ENCODE measurements at regions not wholly inside any gene's neighbourhood (a gene's known extent, or its start where the extent isn't known, plus 50 kb on each side); places are given as distances from the start of the nearest gene placed in this dataset.

DNA sequence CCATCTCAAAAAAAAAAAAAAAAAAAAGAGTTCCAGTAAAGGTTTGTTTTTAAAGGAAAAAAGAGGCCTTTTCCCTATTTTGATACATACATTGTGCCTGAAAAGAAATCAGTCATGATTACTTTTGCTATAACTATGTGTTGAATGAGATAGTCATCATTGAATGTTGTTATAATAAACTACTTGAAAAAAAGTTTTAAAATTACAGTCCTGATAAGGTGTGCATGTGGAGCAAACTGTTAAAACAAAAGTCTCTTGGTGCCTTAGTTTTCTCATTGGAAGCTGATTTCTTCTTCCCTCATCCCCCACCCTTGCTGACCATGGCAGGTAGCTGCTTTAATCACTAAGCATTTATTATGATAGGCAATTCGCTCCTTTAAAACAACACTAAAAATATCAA is 172.3 kb upstream of the TBCA start:
- no peak for DNase-seq (ENCODE audit: low read depth)

DNA sequence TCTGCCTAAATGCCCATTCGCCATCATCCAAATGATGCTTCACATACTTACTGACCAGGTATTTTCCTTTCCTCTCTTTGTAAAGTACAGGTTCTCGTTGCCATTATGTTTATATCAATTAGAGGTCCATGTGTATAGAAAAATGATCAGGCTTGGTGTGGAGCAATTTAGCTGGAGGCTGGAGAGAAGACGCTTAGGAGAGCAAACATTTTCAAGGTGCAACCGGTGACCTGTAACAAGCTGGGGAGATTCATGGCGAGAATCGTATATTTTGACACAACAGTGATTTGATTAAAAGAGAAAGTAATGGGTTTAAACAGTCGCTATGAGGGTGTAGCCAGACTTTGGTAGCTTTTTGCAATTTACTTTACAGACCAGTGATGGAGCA is 170.9 kb upstream of the TBCA start:
- no peak for DNase-seq (ENCODE audit: low read depth)

DNA sequence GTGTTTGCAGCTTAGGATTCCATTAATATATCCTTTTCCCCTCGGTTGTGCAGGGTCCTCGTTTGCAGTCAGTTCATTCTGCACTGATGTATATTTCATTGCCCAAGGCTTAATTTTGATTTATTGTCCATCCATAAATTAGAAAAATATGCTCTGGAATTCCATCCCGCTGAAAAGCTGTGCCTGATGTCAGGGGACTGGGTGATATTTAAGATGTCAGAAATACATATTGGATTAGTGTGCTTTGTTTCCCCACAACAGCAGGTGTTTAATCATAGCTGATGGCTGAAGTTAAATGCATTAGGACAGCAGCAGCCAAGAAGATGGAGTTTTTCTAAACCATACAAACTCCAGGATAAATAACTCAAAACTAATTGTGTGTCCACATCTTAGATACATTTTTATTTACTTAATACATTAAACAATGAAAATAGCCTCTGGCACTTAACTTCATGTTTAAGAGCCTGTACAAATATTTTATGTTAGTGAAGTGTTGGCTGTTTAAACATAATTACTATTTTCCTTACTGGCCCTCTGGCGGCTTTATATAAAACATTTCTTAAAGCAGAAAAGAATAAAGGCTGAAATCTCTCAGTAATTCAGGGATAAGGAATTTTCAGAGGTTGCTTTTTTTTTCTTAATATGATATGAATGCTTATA is 170.4 kb upstream of the TBCA start:
- no peak for DNase-seq (ENCODE audit: low read depth)

DNA sequence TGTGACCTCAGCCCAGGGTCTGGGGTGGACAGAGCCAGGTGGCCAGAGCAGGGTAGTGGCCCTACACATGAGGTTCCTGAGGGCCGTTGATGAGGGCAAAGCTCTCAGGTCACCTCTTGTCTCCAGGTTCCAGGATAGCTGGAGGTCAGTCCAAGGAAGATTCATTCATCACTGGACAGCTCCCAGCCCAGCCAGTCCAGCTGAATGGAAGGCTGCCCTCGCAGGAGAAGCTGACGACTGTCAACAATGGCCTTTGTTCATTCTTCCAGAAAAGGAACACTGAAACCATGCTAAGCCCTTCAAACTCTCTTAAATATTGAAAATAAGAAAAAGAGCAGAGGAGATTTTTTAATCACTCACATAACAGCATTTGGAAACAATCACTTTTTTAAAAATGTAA is 169.7 kb upstream of the TBCA start:
- no peak for DNase-seq (ENCODE audit: low read depth)

DNA sequence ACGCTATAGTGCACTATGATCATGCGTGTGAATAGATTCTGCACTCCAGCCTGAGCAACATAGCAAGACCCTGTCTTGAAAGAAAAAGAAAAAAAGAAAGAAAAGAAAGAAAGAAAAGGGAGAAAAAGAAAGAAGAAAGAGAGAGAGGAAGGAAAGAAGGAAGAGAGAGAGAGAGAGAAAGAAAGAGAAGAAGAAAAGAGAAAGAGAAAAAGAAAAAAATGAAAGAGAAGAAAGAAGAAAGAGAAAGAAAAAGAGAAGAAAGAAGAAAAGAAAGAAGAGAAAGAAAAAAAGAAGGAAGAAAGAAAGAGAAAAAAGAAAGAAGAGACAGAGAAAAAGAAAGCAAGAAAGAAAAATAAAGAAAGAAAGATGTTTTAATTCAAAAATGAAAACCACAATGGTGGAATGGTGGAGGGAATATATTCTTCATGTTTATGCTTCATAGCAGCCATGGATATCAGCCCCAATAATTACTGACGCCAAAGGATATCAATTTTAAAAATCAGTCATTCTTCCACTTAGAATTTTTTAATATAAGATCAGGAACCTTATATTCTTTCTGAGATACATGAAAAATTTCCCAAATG is 168.7 kb upstream of the TBCA start:
- no peak for DNase-seq (ENCODE audit: low read depth)

DNA sequence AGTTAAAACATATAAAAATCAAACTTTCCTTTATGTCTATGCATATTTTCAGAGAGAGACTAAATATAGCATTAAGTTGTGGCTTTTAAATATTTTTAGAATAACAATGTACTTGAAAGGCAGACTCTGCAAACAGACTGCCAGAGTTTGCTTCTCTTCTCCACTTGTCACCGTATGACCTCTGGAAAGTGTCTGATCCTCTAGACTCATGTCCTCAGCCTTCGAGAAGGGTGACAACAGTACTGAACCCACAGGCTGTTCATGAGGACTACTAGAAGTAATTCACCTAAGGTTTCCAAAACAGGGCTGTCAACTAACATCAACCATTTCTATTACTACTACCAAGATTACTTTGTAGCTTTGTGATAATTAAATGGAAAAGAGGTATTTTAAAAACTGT is 167.7 kb upstream of the TBCA start:
- no peak for DNase-seq (ENCODE audit: low read depth)

DNA sequence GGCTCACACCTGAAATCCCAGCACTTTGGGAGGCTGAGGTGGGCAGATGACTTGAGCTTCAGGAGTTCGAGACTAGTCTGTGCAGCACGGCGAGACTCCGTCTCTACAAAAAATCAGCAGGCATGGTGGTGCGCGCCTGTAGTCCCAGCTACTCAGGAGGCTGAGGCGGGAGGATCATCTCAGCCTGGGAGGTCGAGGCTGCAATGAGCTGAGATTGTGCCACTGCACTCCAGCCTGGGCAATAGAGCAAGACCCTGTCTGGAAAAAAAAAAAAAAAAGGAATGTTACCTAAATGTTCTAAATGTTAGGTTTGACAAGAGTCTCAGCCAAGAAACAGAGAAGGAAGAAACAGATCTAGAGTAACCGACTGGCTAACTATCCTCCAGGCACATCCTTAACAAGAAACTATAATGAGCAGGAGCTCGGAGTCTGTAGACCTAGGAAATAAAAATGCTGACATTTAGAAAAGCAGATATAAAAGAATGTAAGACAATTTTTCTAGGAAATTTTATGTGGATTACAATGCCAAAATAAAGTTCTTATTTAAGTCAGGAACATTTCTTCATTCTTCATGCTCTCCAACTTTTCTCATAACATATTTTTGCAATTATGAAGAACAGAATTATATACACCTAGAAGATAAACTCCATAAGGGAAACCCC is 166.6 kb upstream of the TBCA start:
- no peak for DNase-seq (ENCODE audit: low read depth)

DNA sequence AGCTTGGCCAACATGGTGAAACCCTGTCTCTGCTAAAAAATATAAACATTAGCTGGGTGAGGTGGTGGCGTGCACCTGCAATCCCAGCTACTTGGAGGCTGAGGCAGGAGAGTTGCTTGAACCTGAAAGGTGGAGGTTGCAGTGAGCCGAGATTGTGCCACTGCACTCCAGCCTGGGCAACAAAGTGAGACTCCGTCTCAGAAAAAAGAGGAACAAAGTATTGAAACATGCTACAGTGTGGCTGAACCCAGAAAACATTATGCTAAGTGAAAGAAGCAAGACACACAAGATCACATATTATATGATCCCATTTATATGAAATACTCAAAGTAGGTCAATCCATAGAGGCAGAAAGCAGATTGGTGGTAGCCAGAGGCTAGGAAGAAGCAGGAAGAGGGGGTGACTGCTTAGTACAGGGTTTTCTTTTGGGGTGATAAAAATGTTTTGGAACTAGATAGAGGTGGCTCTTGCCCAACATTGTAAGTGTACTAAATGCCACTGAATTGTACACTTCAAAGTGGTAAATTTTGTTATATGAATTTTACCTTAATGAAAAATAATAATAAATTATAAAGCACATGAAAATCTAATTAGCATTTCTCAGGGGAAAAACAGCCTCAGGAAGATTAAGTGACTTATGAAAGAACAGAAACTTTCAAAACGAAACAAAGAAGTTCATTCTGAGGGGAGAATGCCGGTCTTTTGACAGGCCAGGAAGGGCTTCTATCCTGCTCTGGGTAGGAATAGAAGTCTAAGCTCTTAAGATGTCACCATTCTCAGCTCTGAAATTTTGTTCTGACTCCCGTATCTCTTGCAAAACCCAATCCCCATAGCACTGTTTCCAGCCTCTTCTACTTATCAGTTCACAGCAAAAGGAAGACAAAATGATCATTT is 161.1 kb upstream of the TBCA start:
- no peak for DNase-seq (ENCODE audit: low read depth)

DNA sequence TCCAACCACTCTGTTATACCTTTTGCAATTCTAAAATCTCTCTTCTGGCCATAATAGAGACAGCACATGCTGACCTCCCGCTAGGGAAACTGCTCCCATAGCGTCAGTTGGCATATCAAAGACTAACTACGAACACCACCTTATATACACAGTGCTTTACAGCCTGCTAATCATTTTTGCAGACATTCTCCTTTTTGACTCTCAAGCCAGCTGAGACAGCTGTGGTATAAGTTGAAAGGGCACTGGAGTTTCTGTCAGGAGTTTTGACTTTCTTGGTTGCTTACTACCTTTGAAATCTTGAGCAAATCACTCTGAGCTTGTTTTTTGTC is 160.2 kb upstream of the TBCA start:
- DNase-seq (ENCODE audit: low read depth): no peak

DNA sequence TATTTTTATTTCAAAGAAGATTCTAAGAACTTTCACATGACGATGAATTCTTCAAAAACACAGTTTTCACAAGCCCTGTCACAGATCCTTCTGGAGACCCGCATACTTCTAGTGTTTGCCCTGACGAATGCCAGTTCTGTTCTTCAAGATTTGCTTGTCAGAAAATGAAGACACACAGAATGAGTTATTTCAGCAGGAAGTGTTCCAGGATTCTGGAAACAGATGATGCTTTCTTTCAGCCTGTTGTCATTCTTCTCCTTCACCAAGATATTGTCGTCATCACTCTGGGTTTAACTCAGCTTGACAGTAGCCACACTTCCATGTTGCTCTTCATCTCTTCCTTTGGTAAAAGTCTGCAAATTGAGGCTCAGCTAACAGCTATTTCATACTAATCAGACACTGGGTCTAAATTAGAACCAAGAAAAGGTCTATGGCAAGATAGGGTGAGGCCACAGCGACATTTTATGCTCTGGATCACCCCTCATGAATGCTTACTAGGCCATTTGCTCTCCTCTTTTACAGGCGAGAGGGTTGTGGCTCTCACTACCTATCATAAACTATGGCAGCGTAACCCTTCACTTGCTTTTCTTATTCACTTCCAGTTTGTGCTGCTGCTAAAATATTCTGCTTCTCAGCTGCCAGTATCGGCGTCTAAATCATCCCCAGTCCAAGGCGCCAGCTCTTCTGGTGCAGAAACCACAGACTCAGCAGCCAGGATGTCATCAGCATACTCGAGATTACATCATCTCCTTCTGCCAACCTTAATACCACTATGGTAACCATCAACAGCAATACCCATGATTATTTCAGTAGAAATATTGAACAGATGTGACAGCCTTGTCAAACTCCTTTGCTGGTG is 159.6 kb upstream of the TBCA start:
- no peak for DNase-seq (ENCODE audit: low read depth)

DNA sequence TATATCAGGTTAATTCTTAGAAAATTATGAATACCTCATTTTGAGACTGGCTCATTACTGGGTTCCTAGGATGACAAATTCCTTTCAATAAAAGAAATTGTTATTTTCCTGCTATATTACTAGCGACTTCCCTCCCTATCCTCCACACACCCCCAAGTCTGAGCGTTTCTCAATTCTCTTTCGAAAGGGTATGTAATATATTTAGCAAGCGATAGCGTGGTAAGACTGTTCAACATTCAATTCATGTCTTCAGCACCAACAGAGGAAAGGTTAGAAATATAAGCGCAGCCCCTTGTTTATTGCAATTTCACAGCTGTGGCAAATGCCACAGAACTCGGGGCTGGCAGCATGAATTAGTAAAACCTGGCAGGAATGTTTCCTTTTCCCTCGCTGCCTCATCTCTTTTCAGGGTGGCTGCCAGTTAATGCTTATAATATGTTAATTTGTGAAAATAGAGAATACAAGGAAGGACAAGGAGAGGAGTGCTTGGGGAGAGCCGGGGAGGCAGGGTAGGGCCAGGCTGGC is 152.7 kb upstream of the TBCA start:
- DNase-seq (ENCODE audit: low read depth): no peak

DNA sequence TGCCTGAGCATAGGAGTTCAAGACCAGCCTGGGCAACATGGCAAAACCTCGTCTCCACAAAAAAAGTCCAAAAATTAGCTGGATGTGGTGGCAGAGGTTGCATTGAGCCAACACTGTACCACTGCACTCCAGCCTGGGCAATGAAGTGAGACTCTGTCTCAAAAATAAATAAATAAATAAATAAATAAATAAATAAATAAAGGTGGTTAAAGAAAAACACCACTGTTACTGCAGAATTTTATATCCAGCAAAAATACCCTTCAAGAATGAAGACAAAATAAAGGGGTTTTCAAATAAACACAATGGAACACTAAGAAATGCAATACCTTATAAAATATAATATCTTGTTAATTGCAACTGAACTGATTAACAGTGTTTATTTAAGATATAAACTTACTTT is 150.2 kb upstream of the TBCA start:
- DNase-seq (ENCODE audit: low read depth): no peak

DNA sequence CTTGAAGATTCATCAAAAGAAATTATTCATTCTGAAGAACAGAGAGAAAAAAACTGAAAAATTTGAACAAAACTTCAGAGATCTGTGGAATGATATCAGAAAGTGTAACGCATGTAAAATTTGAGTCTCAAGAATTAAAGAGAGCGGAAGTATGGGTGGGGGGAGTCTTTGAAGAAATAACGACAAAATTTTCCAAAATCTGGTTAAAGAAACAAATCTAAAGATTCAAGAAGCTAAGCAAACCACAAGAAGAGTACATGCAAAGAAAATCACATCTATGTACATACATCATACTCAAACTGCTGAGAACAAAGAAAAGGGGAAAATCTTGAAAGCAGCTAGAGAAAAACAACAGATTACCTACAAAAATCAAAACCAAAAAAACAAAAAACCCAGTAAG is 149.4 kb upstream of the TBCA start:
- DNase-seq (ENCODE audit: low read depth): no peak

DNA sequence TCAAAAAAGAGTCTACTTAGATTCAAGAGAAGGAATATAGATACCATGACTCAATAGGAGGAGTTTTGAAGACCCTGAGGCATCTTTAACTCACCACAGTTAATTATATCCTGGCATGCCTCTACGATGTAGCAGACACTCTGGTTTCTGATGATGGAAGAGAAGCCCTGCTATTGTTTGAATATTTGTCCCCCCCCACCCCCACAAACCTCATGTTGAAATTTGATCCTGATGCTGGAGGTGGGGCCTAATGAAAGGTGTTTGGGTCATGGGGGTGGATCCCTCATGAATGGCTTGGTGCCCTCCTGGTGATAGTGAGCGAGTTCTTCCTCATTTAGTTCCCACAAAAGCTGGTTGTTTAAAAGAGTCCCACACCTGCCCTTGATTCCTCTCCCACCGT is 147.9 kb upstream of the TBCA start:
- DNase-seq (ENCODE audit: low read depth): no peak

DNA sequence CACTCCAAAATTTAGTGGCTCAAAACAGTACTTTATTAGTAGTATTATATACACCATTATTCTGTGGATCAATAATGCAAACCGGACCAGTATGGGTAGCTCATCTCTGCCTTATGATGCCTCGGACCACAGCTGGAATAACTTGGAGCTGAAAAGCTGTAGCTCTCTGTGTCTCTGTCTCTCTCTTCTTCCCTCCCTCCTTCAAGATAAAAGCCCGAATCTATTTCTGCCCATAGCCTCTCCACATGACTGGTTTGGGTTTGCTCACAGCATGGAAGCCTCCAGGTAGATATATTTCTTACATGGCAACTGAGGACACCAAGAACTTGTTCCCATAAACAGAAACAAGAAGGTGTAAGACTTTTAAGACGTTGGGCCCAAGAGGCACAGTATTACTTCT is 147.5 kb upstream of the TBCA start:
- DNase-seq (ENCODE audit: low read depth): no peak

DNA sequence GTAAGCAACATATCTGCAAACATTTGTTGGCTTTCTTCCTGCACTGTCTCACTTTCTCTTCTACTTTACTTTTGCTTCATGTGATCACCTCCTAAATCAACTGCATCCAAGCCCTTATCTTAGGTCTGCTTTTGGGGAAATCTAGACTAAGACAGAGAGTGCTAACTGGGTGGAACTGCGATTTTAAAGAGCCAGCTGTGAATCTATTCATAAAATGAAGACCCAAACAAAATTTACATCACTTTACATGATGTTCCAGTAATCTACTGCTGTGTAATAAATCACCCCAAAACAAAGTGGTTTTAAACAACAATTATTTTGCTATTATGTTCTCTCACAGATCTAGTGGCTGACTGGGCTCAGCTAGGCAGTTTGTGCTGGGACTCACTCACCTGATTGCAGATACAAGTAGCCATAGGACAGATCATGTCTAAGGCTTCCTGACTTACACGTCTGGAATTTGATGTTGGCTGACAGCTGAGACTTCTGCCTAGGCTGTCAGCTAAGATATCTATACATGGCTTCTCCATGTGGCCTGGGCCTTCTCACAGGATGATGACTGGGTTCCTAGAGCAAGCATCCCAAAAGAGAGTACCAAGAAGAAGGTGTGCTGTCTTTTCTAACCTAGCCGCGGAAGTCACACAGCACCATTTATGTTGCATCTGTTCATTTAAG is 145.1 kb upstream of the TBCA start:
- no peak for DNase-seq (ENCODE audit: low read depth)

DNA sequence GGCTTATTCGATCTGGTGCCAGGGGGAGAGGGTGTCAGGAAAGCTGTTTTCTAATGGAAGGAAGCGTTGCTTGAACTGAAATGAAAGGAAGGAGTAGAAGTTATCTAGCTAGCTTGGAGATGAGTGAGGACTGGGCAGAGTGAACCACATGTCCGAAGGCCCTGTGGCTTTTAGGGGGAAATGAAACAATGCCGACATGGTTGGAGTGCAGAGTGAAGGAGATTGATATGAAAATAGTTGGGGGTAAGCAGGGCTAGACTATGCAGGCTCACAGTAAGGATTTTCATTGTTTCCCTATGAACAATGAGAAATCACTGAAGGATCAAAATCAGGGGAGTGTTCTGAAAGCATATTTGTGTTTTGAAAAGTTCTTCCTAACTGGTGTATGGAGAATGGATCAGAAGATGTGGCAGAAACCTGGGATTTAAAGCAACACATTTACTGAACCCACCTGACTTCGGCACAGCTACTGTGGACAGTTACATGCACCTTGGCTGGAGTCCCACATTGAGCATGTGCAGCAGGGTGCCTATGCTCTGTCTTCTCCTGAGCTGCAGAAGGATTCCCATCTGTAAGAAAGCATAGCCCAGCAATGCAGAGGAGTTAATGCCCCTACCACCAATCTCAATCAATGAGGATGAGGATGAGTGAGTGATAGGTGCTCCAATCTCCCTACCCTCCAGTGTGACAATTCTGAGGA is 144.4 kb upstream of the TBCA start:
- no peak for DNase-seq (ENCODE audit: low read depth)

DNA sequence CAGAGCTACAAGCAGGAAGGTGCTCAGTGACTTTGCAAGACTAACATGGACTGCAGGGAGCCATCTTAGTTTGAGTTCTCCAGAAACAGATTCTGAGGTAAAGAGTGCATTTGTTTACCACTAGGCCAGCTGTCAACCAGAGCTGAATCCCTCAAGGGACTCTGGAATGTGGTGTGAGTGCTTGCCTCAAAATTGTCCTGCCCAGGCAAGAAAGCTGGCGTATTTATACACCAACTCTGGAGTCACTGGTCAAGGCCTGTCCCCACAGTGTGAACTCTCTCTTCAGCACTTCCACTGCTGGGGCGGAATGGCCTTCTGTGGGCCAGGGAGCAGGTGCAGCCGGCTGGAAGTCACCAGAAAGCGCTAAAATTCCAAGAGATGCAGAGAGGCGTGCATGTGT is 139.2 kb upstream of the TBCA start:
- no peak for DNase-seq (ENCODE audit: low read depth)

DNA sequence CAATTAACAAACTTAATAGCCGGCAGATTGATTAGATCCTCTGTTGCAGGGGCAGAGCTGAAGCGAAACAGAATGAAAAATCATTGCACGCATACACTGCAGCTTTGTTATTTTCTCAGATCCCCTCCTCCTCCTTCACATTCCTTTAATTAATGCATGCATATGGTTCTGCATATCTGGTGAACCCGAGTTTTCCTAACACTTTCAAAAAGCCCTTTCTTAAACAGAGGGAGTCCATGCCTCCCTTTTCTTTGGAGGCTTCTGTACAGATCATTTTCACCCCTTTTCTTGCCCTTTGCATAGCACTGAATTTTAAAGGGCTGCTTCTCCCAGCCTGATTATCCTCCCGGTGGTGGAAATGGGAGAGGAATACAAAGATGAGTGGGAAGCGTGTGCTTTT is 136.6 kb upstream of the TBCA start:
- no peak for DNase-seq (ENCODE audit: low read depth)

DNA sequence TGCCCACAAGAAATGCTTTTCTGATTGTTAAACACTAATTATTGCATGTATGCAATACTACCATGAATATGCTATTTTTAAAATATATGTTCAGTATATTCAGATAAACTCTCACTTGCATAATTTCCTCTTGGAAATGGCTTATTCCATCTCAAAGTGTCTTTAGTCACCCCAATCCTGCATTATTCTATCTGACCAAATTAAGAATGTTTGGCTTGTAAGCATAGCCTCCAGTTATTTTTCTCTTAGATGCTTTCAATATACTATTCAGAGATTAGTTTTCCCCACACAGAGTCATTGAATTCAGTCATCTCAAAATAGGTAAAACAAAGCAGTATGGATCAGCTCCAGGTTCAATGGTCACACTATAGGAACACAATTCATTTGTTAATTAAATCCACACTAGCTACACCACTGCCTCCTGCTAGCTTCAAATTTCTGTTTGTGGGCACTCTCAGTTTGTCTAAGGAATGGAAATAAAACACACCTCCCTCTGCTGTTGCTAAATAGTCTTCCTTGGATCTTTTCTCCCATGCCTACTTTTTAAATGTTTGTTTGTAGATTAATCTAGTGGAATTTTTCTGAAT is 134.6 kb upstream of the TBCA start:
- DNase-seq (ENCODE audit: low read depth): no peak

All from HS-27A (cell line).